Type B pancreatic cell (in vitro differentiated cells): ENCODE measurements at regions not wholly inside any gene's neighbourhood (a gene's known extent, or its start where the extent isn't known, plus 50 kb on each side); places are given as distances from the start of the nearest gene placed in this dataset.

Experiments used
- DNase-seq: peaks from one replicate; pipeline ENCODE4 v3.0.0; 2021; ENCODE audit warnings: mixed read lengths; ENCODE audit not compliant: unreplicated experiment; ENCODE audit errors: extremely low spot score
- H3K27ac Mint-ChIP-seq: 2 replicates; pipeline ENCODE4 v1.8.0; 2021; ENCODE audit warnings: mild to moderate bottlenecking, mixed read lengths
- H3K27me3 Mint-ChIP-seq: 2 replicates; pipeline ENCODE4 v1.8.0; 2021; ENCODE audit warnings: mixed read lengths
- H3K36me3 Mint-ChIP-seq: 2 replicates; pipeline ENCODE4 v1.8.0; 2021; ENCODE audit warnings: mixed read lengths
- H3K4me1 Mint-ChIP-seq: one replicate; pipeline ENCODE4 v1.8.0; 2021; ENCODE audit warnings: mixed read lengths; ENCODE audit not compliant: unreplicated experiment
- H3K4me3 Mint-ChIP-seq: 2 replicates; pipeline ENCODE4 v1.8.0; 2021; ENCODE audit warnings: mild to moderate bottlenecking, mixed read lengths
- H3K9me3 Mint-ChIP-seq: 2 replicates; pipeline ENCODE4 v1.8.0; 2021; ENCODE audit warnings: mixed read lengths
- CTCF ChIP-seq: fragments of 200-600 bp; sonication (generic); conservative IDR thresholded peaks from 2 replicates; pipeline ENCODE4 v1.5.0; 2021; ENCODE audit warnings: antibody characterized with exemption, mild to moderate bottlenecking

GRCh38 chr3:90035643-90036042, 928.2 kb downstream of the EPHA3 start:
- Mint-ChIP-seq H3K27me3 (peaks cover 7% of the 10 kb centered on the region), H3K4me3 (no peak overlapping the region), H3K4me1 (peaks cover 3% of the 10 kb centered on the region), H3K36me3 (no peaks in the 10 kb centered on the region), H3K9me3 (no peaks in the 10 kb centered on the region), H3K27ac (no peak overlapping the region)
- TF ChIP-seq CTCF: no peak
- no peak for DNase-seq

- no peak for DNase-seq
- Mint-ChIP-seq H3K27ac (no peak overlapping the region), H3K27me3 (peaks cover 7% of the 10 kb centered on the region), H3K4me3 (no peak overlapping the region), H3K4me1 (peaks cover 3% of the 10 kb centered on the region), H3K9me3 (no peaks in the 10 kb centered on the region), H3K36me3 (no peaks in the 10 kb centered on the region)
- TF ChIP-seq CTCF: no peak
Observed at GRCh38 chr3:90036939-90037469, 929.6 kb downstream of the EPHA3 start.

GRCh38 chr3:90039994-90040393, 932.6 kb downstream of the EPHA3 start:
- Mint-ChIP-seq H3K4me3 (no peak overlapping the region), H3K27me3 (peaks cover 4% of the 10 kb centered on the region), H3K4me1 (peaks cover 3% of the 10 kb centered on the region), H3K9me3 (no peaks in the 10 kb centered on the region), H3K36me3 (no peaks in the 10 kb centered on the region), H3K27ac (no peak overlapping the region)
- TF ChIP-seq CTCF: no peak
- DNase-seq: no peak

- no peak overlapping the region for H3K4me3 Mint-ChIP-seq
- H3K9me3 Mint-ChIP-seq: no peaks in the 10 kb centered on the region
- TF ChIP-seq CTCF: no peak
- H3K27me3 Mint-ChIP-seq: peaks cover 3% of the 10 kb centered on the region
- no peaks in the 10 kb centered on the region for H3K36me3 Mint-ChIP-seq
- H3K4me1 Mint-ChIP-seq: peaks cover 3% of the 10 kb centered on the region
- no peak for DNase-seq
- H3K27ac Mint-ChIP-seq: no peak overlapping the region
Observed at GRCh38 chr3:90040554-90040953, 933.1 kb downstream of the EPHA3 start.

GRCh38 chr3:90041995-90042394, 934.6 kb downstream of the EPHA3 start:
- no peak overlapping the region for H3K4me3 Mint-ChIP-seq
- H3K36me3 Mint-ChIP-seq: no peaks in the 10 kb centered on the region
- H3K4me1 Mint-ChIP-seq: peaks cover 3% of the 10 kb centered on the region
- no peak for TF ChIP-seq CTCF
- H3K9me3 Mint-ChIP-seq: no peaks in the 10 kb centered on the region
- H3K27ac Mint-ChIP-seq: no peak overlapping the region
- no peak for DNase-seq
- H3K27me3 Mint-ChIP-seq: peaks cover 5% of the 10 kb centered on the region

- no peak for TF ChIP-seq CTCF
- Mint-ChIP-seq H3K4me1 (peaks cover 3% of the 10 kb centered on the region), H3K9me3 (no peaks in the 10 kb centered on the region), H3K27me3 (peaks cover 9% of the 10 kb centered on the region), H3K4me3 (no peak overlapping the region), H3K27ac (no peak overlapping the region), H3K36me3 (no peaks in the 10 kb centered on the region)
- DNase-seq: no peak
Observed at GRCh38 chr3:90043287-90043686, 935.9 kb downstream of the EPHA3 start.
